Thyroid gland (tissue), 4 donors: ENCODE measurements at regions not wholly inside any gene's neighbourhood (a gene's known extent, or its start where the extent isn't known, plus 50 kb on each side); places are given as distances from the start of the nearest gene placed in this dataset.

Experiments
- DNase-seq, 2 donors: peaks; one replicate each; pipeline ENCODE4 v3.0.0-alpha.2; 2019
- H3K27ac ChIP-seq, 3 donors: fragments of 200-600 bp; sonication (generic); 1 replicate in 2 of 3; 2 replicates in 1 of 3; pipeline ENCODE4 v1.5.1; 2016 to 2019; ENCODE audit warnings: mild to moderate bottlenecking in 1 of 3, moderate library complexity in 1 of 3
- H3K27me3 ChIP-seq: fragments of 200-600 bp; sonication (generic); one replicate; pipeline ENCODE4 v1.5.1; 2019
- H3K36me3 ChIP-seq, 2 donors: fragments of 200-600 bp; sonication (generic); one replicate each; pipeline ENCODE4 v1.5.1; 2016 to 2019
- H3K4me1 ChIP-seq, 2 donors: fragments of 200-600 bp; sonication (generic); one replicate each; pipeline ENCODE4 v1.5.1; 2017 to 2019
- H3K4me3 ChIP-seq, 3 donors: fragments of 200-600 bp; sonication (generic); replicated peaks in 1 of 3; 1 replicate in 2 of 3; 2 replicates in 1 of 3; pipeline ENCODE4 v1.5.1; 2016; ENCODE audit warnings: mild to moderate bottlenecking in 1 of 3
- H3K9me3 ChIP-seq: fragments of 200-600 bp; sonication (generic); one replicate; pipeline ENCODE4 v1.5.1; 2017
- CTCF ChIP-seq, 6 experiments: fragments of 200-600 bp in 3 of 6; fragments of 450-650 bp in 3 of 6; sonication (generic) in 3 of 6; IDR thresholded peaks; one replicate each; pipeline ENCODE4 v1.5.1; 2016 to 2019; ENCODE audit warnings: antibody characterized with exemption in 6 of 6, mild to moderate bottlenecking in 2 of 6, inconsistent platforms in 1 of 6, moderate library complexity in 1 of 6
- POLR2A ChIP-seq, 2 donors: fragments of 450-650 bp; IDR thresholded peaks; one replicate each; pipeline ENCODE4 v1.6.1; 2017; ENCODE audit warnings: antibody characterized with exemption in 2 of 2, mild to moderate bottlenecking in 2 of 2, moderate library complexity in 1 of 2
- WGBS, 2 donors: methylation state at CpG; one replicate each; pipeline ENCODE4 v1.1.5; 2017; 5-methylcytosine and 5-hydroxymethylcytosine counted together
- intact Hi-C: fragments of 100-400 bp; cut with DNase I; formaldehyde crosslinking; loops from one replicate; pipeline ENCODE4 v1.15.1; 2023

GRCh38 chr21:24045373-24045772 is 1561.9 kb downstream of the MRPL39 start:
- H3K4me3 ChIP-seq, result no peak overlapping the region
- no peaks in the 10 kb centered on the region for H3K4me1 ChIP-seq
- intact Hi-C loops, result no loop called here
- no peak for TF ChIP-seq POLR2A (IDR thresholded peaks at IDR 0.05)
- TF ChIP-seq CTCF (IDR thresholded peaks at IDR 0.05), result no peak
- H3K27me3 ChIP-seq, result no peaks in the 10 kb centered on the region
- no peaks in the 10 kb centered on the region for H3K9me3 ChIP-seq
- H3K27ac ChIP-seq, result no peak overlapping the region
- DNase-seq, result no peak
- H3K36me3 ChIP-seq, result no peaks in the 10 kb centered on the region
- 56 to 63% methylated on average over 4 of the region's 4 CpGs for WGBS, 2 donors

- H3K4me1 ChIP-seq, result no peaks in the 10 kb centered on the region
- H3K36me3 ChIP-seq, result no peaks in the 10 kb centered on the region
- no peaks in the 10 kb centered on the region for H3K9me3 ChIP-seq
- H3K4me3 ChIP-seq, result no peak overlapping the region
- intact Hi-C loops, result no loop called here
- no peaks in the 10 kb centered on the region for H3K27me3 ChIP-seq
- WGBS, 2 donors, result 76 to 83% methylated on average over 1 of the region's 1 CpG
- no peak for DNase-seq
- no peak overlapping the region for H3K27ac ChIP-seq
- no peak for TF ChIP-seq CTCF (IDR thresholded peaks at IDR 0.05)
- TF ChIP-seq POLR2A (IDR thresholded peaks at IDR 0.05), result no peak
Measured at GRCh38 chr21:24042687-24043086, 1564.6 kb downstream of the MRPL39 start.

DNA sequence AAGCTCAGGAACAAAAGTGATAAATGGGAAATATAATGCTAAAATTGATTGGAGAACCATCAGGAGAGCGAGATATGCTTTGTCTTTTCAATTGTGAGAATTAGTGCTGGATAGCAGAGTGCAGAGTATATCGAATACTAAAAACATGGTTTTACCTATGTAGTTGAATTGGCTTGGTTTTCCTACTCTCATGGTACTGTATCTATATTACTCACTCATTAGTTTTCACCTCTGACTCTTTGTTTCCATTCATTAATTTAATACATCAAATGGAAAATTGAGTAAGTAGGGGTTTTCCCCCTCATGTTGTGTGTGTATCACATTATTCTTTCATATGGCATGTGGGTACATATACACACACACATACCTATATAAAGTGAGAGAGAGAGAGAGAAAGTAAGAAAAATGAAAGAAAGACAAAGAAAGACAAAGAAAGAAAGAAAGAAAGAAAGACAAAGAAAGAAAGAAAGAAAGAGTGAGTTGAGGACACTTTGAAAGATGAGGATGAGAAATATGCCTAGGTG is 1574.5 kb downstream of the MRPL39 start:
- no peak overlapping the region for H3K27ac ChIP-seq
- no peaks in the 10 kb centered on the region for H3K36me3 ChIP-seq
- no peaks in the 10 kb centered on the region for H3K27me3 ChIP-seq
- intact Hi-C loops, result no loop called here
- H3K4me3 ChIP-seq, result no peak overlapping the region
- no peaks in the 10 kb centered on the region for H3K9me3 ChIP-seq
- no peaks in the 10 kb centered on the region for H3K4me1 ChIP-seq
- WGBS, 2 donors, result 45% methylated on average over 2 of the region's 2 CpGs
- no peak for DNase-seq
- no peak for TF ChIP-seq POLR2A (IDR thresholded peaks at IDR 0.05)
- no peak for TF ChIP-seq CTCF (IDR thresholded peaks at IDR 0.05)

DNA sequence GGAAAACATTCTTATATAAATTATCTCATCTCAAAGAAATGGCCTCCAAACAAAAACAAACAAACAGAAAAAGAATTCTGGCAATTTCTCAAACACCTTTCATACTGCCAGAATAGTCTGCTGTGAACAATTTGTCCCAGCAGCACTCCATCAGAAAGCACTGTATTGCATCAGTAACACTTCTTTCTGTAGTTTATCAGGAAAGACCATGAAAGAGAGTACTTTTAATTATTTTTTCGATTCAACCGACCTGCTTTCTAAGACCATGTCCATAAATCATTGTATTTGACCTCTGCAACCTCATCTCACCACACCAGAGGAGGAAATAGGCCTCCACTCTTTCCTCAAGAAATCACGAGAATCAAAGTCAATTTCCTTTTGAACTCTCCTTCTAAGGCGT is 1579.9 kb downstream of the MRPL39 start:
- WGBS, 2 donors, result 69 to 70% methylated on average over 4 of the region's 4 CpGs
- Histone ChIP-seq H3K36me3 (no peaks in the 10 kb centered on the region), H3K4me3 (no peak overlapping the region), H3K9me3 (no peaks in the 10 kb centered on the region), H3K27me3 (no peaks in the 10 kb centered on the region), H3K27ac (no peak overlapping the region), H3K4me1 (no peaks in the 10 kb centered on the region)
- intact Hi-C loops, result no loop called here
- no peak for TF ChIP-seq CTCF (IDR thresholded peaks at IDR 0.05)
- TF ChIP-seq POLR2A (IDR thresholded peaks at IDR 0.05), result no peak
- DNase-seq, result no peak

- TF ChIP-seq POLR2A (IDR thresholded peaks at IDR 0.05) (no peak), CTCF (IDR thresholded peaks at IDR 0.05) (no peak)
- no peaks in the 10 kb centered on the region for H3K9me3 ChIP-seq
- WGBS, 2 donors, result 28 to 29% methylated on average over 3 of the region's 3 CpGs
- no peak overlapping the region for H3K4me3 ChIP-seq
- H3K4me1 ChIP-seq, result no peaks in the 10 kb centered on the region
- no peak for DNase-seq
- intact Hi-C loops, result no loop called here
- H3K36me3 ChIP-seq, result no peaks in the 10 kb centered on the region
- H3K27me3 ChIP-seq, result no peaks in the 10 kb centered on the region
- H3K27ac ChIP-seq, result no peak overlapping the region
Measured at GRCh38 chr21:24025101-24025500, 1582.2 kb downstream of the MRPL39 start.
